GM21381 (cell line): ENCODE measurements at regions not wholly inside any gene's neighbourhood (a gene's known extent, or its start where the extent isn't known, plus 50 kb on each side); places are given as distances from the start of the nearest gene placed in this dataset.

Experiments
- ATAC-seq: cut with Tn5 transposase; IDR thresholded peaks from one replicate; pipeline ENCODE4 v1.9.1; 2021; ENCODE audit warnings: mild to moderate bottlenecking, moderate library complexity; ENCODE audit not compliant: unreplicated experiment

DNA sequence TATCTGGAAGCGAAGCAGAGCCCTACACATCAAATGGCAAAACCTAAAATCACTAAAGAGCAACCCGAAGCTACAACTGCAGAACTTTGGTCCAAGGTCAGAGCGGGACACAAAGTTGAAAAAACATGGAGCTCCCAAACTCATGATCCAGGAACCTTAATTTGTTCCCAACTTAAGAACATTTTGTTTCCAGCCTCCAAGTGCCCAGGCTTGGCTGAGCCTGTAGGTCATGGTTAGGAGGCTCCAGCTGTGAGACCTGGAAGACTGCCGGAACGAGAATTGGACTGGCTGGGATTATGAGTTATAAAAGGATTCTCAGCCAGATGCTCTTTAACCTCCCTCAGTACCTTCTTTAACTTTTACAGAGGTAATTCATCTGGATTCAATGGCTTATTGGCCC, 349.1 kb upstream of the DDX53 start:
- no peak for ATAC-seq

DNA sequence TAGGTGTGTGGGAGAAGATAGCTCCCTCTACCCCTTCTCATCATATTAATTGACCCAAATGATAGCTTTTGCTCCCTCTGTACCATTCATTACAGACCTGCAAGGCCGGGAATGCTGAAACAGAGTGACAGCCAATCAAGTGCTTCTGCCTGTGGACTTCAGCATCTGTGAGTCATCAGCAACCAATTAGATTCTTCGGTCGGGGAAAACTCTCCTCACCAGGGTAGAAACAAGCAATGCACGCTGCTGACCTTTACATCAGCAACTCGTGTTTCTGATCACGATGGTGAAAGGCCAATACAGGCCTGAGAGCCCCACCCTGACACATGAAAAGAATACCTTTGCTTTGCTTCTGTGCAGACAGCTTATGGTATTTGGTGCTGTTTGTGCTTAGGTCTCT, 347.2 kb upstream of the DDX53 start:
- ATAC-seq: no peak

- no peak for ATAC-seq
Measured at GRCh38 chrX:22660756-22661155, 339.0 kb upstream of the DDX53 start.

DNA sequence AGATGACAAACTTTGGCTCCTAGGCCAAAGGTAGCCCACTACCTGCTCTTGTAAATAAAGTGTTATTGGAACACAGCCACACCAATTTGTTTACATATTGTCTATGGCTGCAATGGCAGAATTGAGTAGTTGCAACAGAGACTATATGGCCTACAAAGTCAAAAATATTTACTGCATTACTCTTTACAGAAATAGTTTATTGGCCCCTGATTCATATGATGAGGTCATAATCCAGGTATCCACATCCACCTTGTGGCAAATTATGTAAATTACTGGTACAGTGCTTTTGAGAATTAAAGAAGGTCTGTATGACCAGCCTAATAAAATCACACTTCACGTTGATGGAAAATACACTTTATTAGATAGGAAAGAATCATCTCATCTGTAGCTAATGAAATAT, 337.0 kb upstream of the DDX53 start:
- no peak for ATAC-seq

DNA sequence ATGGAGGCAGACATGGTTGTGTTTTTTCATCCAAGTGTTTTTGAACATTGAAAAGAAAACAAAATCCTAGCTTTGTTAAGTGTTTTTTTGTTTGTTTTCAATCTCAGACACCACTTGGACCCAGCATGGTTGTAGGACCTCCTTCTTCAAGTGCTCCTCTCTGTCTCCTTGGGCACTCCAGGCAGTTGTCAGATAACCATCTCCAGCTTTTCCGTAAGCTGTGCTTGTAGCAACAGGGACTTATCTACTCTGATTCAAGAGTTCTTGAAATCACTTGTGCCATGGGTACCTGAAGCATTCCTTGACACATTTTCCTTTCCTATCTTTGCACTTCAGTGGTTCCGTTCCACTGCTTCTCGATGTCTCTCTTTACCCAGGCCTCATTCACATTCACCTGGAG, 334.9 kb upstream of the DDX53 start:
- ATAC-seq: no peak

DNA sequence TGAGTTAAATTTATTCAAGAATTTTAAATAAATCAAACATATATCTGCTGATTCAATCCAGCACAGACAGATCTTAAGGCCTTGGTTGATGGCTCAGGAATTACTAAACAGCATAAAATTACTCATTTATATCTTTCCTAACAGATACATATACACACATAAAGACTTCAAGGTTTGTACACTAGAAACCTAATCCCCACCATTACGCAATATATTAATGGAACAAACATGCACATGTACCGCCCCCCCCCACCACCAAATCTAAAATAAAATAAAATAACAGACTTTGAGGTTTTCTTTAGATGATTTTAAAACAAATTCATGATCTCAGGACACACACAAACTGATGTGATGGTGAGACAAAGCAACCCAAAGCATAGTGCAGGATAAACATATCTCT, 333.9 kb upstream of the DDX53 start:
- ATAC-seq: no peak

DNA sequence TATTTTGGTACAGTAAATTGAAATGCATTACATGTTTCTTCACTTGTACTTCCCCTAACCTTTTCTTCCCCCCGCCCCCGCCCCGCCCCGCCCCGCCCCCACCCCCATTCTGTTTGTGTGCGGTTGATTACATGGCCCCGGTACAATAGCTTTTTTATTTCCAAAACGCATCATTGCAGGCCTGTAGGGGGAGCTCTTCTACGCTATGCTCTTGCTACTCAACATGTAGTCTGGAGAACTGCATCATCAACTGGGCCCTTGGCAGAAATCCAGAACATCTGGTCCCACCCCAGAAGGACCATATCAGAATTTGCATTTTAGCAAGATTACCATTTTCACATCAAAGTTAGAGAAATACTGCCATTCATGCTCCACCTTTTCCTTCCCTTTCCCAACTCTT, 333.3 kb upstream of the DDX53 start:
- ATAC-seq: no peak

- no peak for ATAC-seq
Measured at GRCh38 chrX:22674932-22675331, 324.8 kb upstream of the DDX53 start.

DNA sequence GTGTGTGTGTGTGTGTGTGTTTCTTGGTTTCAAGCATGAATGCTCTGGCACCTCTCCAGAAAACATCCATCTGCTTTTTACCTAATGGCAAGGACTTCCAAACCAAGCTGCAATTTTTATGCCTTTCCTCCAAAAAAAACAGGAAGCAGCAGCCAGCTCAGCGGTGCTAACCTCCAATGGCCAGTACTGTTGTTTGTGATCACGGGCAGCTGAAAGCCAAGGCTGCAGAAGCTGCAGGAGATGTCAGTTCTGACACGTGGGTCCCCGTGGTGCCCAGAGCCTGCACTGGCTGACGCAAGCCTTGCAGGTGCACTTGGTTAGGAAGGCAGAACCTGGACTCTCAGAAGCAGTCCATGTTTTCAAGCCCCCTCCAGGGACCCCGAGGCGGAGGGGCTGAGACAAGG, 313.6 kb upstream of the DDX53 start:
- ATAC-seq: no peak

- no peak for ATAC-seq
Measured at GRCh38 chrX:22689290-22689689, 310.5 kb upstream of the DDX53 start.

GRCh38 chrX:22690116-22690515, 309.6 kb upstream of the DDX53 start:
- ATAC-seq: no peak

DNA sequence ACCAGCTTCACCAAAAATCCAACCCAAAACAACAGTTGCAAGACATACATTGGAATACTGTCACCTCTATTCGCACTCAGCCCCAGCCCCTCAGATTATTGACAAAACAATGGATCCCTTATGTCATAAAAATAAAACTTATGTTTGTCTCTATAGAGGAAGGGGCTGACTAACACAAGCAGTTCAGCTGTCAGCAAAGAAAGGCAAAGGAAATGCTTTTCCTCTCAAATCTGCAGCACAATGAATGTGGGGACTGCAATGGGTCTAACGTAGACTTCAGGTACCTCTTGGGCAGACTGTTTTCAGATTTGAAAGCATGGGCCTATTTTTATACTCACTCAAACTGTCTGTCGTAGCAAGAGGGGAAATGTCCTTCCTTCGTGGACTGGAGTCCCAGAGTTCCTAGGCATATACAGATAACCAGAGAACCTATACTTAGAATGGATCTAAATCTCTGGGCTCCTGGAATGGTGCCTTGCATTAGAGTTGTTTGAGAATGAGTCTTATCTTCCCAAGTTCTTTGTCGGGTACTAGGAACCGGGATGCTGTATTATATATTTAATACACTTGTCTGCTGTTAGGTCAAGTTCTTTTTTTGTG, 307.7 kb upstream of the DDX53 start:
- ATAC-seq: no peak

GRCh38 chrX:22698151-22698550, 301.6 kb upstream of the DDX53 start:
- no peak for ATAC-seq

DNA sequence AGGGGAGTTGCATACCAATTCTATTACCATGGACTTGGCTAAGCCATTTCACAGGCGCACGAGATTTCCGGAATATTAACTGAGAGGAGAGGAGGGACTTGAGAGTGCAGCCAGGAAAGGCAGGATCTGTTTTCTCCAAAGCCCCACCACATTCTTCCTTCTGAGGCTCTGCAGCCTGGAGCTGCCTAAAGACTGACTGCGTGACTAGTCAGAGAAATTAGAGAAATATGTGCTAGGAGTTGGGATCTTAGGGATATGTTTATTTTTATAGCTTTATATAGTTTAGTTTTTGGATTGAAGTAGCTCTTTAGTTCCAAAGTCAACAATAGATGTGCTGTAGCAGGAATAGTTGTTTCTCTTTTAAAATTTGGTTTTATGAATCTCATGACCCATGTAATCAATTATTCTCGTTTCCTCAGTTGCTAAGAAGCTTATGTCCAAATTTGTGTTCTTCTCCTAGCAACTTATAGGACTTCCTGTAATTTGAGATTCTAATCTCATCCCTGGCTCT, 300.1 kb upstream of the DDX53 start:
- no peak for ATAC-seq

- ATAC-seq: no peak
Measured at GRCh38 chrX:22712942-22713341, 286.8 kb upstream of the DDX53 start.

GRCh38 chrX:22730542-22730941, 269.2 kb upstream of the DDX53 start:
- ATAC-seq: no peak

- no peak for ATAC-seq
Measured at GRCh38 chrX:22737541-22737940, 262.2 kb upstream of the DDX53 start.

GRCh38 chrX:22739276-22739675, 260.5 kb upstream of the DDX53 start:
- ATAC-seq: no peak

DNA sequence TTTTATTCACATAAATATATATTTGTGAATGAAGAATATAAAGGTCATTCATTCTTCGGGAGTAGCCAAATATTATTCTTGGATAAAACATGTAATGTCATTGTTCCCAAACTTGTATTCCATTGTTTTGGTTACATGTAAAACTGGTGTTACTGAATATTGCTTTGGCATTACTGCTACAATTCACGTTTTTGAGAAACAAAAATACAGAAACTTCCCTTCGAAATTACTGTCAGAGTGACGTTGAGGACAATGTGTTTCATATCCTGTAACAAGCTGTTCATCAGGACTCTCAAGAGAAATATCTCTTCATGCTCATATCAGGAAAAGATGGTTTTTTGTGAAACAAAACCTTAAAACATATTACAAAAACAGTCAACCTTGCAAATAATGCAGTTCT, 258.9 kb upstream of the DDX53 start:
- no peak for ATAC-seq

DNA sequence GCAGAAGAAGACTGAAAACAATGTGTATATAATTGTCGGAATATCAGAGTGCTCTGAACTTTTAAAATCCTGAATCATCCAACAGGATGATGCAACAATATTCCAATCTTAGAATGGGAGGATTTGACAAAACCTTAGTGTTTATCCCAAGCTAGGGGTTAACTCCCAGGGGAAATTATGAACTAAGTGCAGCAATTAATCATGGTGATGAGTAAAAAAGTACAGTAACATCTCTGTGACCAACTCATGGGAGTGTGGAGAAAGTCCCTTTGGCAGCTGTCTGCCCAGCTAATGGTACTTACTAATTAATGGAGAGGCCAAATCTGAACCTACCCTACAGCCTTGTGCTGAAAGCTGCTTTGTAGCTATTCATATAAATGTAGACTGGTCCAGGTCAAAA, 257.6 kb upstream of the DDX53 start:
- no peak for ATAC-seq

DNA sequence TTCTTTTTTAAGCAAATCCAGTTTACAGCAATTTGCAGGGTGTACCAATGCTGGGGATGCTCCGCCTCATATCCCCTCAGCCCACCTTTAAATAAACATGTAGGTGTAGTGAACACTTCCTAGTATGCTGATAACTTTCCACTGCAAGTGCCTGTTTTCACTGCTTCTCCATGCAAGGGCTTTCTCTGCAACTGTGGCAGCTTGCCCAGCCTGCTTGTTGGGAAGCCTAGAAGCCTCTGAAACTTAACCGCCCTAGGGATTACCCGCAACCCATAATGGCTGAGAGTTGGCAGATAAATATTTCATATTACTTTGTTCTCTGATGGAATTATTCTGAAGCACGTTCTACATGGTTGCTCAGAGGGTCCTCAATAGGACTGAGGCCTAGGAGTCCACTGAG, 253.7 kb upstream of the DDX53 start:
- ATAC-seq: no peak

- ATAC-seq: peak; percentile 83
Measured at GRCh38 chrX:22748093-22748999, 251.4 kb upstream of the DDX53 start.
